NOMO-1 treated with DMSO at 0.1 percent for 48 hours (cell line): ENCODE measurements at regions not wholly inside any gene's neighbourhood (a gene's known extent, or its start where the extent isn't known, plus 50 kb on each side); places are given as distances from the start of the nearest gene placed in this dataset.
"Not testable (repeated sequence)": the region's sequence is repeated elsewhere in the genome, so short reads cannot be mapped to it uniquely, and the experiment has no call there.

Experiments used
- DNase-seq: peaks from one replicate; lab custom pipeline; 2025; ENCODE audit not compliant: unreplicated experiment; lab: John Stamatoyannopoulos, UW

GRCh38 chr7:8314566-8314965 lies 52.6 kb upstream of the ICA1 start:
- no peak for DNase-seq

- DNase-seq = no peak
Measured at GRCh38 chr7:8319115-8319514, 57.1 kb upstream of the ICA1 start.

GRCh38 chr7:8320174-8320573 lies 58.2 kb upstream of the ICA1 start:
- no peak for DNase-seq

- DNase-seq = no peak
Measured at GRCh38 chr7:8321312-8321711, 59.3 kb upstream of the ICA1 start.

GRCh38 chr7:8322667-8323066 lies 60.7 kb upstream of the ICA1 start:
- DNase-seq = no peak

GRCh38 chr7:8325067-8325466 lies 63.1 kb upstream of the ICA1 start:
- DNase-seq = no peak

GRCh38 chr7:8327199-8327598 lies 65.2 kb upstream of the ICA1 start:
- no peak for DNase-seq

- no peak for DNase-seq
Measured at GRCh38 chr7:8338206-8338605, 76.2 kb upstream of the ICA1 start.

- DNase-seq = no peak
Measured at GRCh38 chr7:8343556-8343955, 81.6 kb upstream of the ICA1 start.

- not testable (repeated sequence) for DNase-seq
Measured at GRCh38 chr7:8347395-8347794, 85.4 kb upstream of the ICA1 start.

GRCh38 chr7:8351654-8352053 lies 81.8 kb upstream of the NXPH1 start:
- DNase-seq = not testable (repeated sequence)

- no peak for DNase-seq
Measured at GRCh38 chr7:8353991-8354390, 79.4 kb upstream of the NXPH1 start.

GRCh38 chr7:8354503-8354902 lies 78.9 kb upstream of the NXPH1 start:
- DNase-seq = no peak

- no peak for DNase-seq
Measured at GRCh38 chr7:8356071-8356470, 77.3 kb upstream of the NXPH1 start.

- DNase-seq = no peak
Measured at GRCh38 chr7:8357536-8357935, 75.9 kb upstream of the NXPH1 start.

- no peak for DNase-seq
Measured at GRCh38 chr7:8360564-8361153, 72.8 kb upstream of the NXPH1 start.

GRCh38 chr7:8362723-8363369 lies 70.6 kb upstream of the NXPH1 start:
- peak; percentile 25 for DNase-seq

GRCh38 chr7:8363407-8364015 lies 69.9 kb upstream of the NXPH1 start:
- DNase-seq = no peak

GRCh38 chr7:8365499-8366110 lies 67.8 kb upstream of the NXPH1 start:
- no peak for DNase-seq

GRCh38 chr7:8368007-8368406 lies 65.4 kb upstream of the NXPH1 start:
- not testable (repeated sequence) for DNase-seq

GRCh38 chr7:8371742-8372141 lies 61.7 kb upstream of the NXPH1 start:
- DNase-seq = no peak

GRCh38 chr7:8373851-8374250 lies 59.6 kb upstream of the NXPH1 start:
- no peak for DNase-seq
